CD14-positive monocyte (primary cell): ENCODE measurements at regions not wholly inside any gene's neighbourhood (a gene's known extent, or its start where the extent isn't known, plus 50 kb on each side); places are given as distances from the start of the nearest gene placed in this dataset.
A peak's percentile ranks its signal among the peaks of the same experiment; 100 is the strongest.

ENCODE experiments used
- DNase-seq, 3 donors: peaks; one replicate each; pipeline ENCODE4 v3.0.0-alpha.2; 2011 to 2022
- H2AFZ ChIP-seq: 2 replicates; pipeline ENCODE4 v1.6.0; 2012; ENCODE audit warnings: mild to moderate bottlenecking, low read depth, low read length, inconsistent platforms; ENCODE audit not compliant: insufficient read depth, poor library complexity, severe bottlenecking
- H3K27ac ChIP-seq, 2 donors: 1 replicate in 1 of 2; 2 replicates in 1 of 2; pipeline ENCODE4 v1.5.1; 2012 to 2013; ENCODE audit warnings: low read length in 2 of 2, control low read depth in 1 of 2, inconsistent platforms in 1 of 2, low read depth in 1 of 2, mild to moderate bottlenecking in 1 of 2
- H3K27me3 ChIP-seq, 2 donors: one replicate each; pipeline versions ENCODE4 v1.6.0 to v1.6.1; 2011 to 2013; ENCODE audit warnings: low read length in 2 of 2; ENCODE audit not compliant: control insufficient read depth in 2 of 2, insufficient read depth in 2 of 2
- H3K36me3 ChIP-seq, 2 donors: replicated peaks in 1 of 2; 1 replicate in 1 of 2; 2 replicates in 1 of 2; pipeline versions ENCODE4 v1.5.1 to v1.6.1; 2012 to 2013; ENCODE audit warnings: low read length in 2 of 2, control low read depth in 1 of 2, inconsistent platforms in 1 of 2, mild to moderate bottlenecking in 1 of 2; ENCODE audit not compliant: insufficient read depth in 2 of 2, control insufficient read depth in 1 of 2
- H3K4me1 ChIP-seq, 2 donors: 1 replicate in 1 of 2; 2 replicates in 1 of 2; pipeline versions ENCODE4 v1.5.1 to v1.6.1; 2012 to 2013; ENCODE audit warnings: low read length in 2 of 2, control low read depth in 1 of 2, inconsistent platforms in 1 of 2, mild to moderate bottlenecking in 1 of 2, moderate library complexity in 1 of 2; ENCODE audit not compliant: insufficient read depth in 2 of 2, control insufficient read depth in 1 of 2
- H3K4me2 ChIP-seq: replicated peaks from 2 replicates; pipeline ENCODE3; 2012; ENCODE audit warnings: low read length, moderate library complexity, mild to moderate bottlenecking; ENCODE audit not compliant: poor library complexity, severe bottlenecking; ENCODE audit errors: extremely low read depth
- H3K4me3 ChIP-seq, 3 experiments: fragments of 200-600 bp in 1 of 3; sonication (generic) in 1 of 3; replicated peaks in 1 of 3; 1 replicate in 2 of 3; 2 replicates in 1 of 3; pipeline ENCODE4 v1.5.1; 2011 to 2013; ENCODE audit warnings: low read length in 3 of 3, mild to moderate bottlenecking in 3 of 3, control low read depth in 2 of 3, low read depth in 2 of 3, inconsistent platforms in 1 of 3, moderate library complexity in 1 of 3
- H3K79me2 ChIP-seq: 2 replicates; pipeline ENCODE4 v1.6.0; 2012; ENCODE audit warnings: mild to moderate bottlenecking, control low read depth, inconsistent platforms, low read length, moderate library complexity; ENCODE audit not compliant: insufficient read depth
- H3K9ac ChIP-seq: 2 replicates; pipeline ENCODE4 v1.6.0; 2017; ENCODE audit warnings: low read length, mild to moderate bottlenecking; ENCODE audit not compliant: insufficient read depth, poor library complexity, severe bottlenecking
- H3K9me3 ChIP-seq, 2 donors: replicated peaks in 1 of 2; 1 replicate in 1 of 2; 2 replicates in 1 of 2; pipeline versions ENCODE4 v1.5.1 to v1.6.1; 2012 to 2013; ENCODE audit warnings: low read length in 2 of 2, control low read depth in 1 of 2; ENCODE audit not compliant: control insufficient read depth in 1 of 2, insufficient read depth in 1 of 2
- H4K20me1 ChIP-seq: 2 replicates; pipeline ENCODE4 v1.6.0; 2012; ENCODE audit warnings: mild to moderate bottlenecking, low read length, control low read depth, moderate library complexity; ENCODE audit not compliant: insufficient read depth
- H3K27ac Mint-ChIP-seq, 7 donors: one replicate each; pipeline ENCODE4 v1.8.0; 2020; ENCODE audit warnings: mild to moderate bottlenecking in 7 of 7, mixed read lengths in 7 of 7, moderate library complexity in 6 of 7, inconsistent platforms in 2 of 7
- H3K27me3 Mint-ChIP-seq, 3 donors: one replicate each; pipeline ENCODE4 v1.8.0; 2021 to 2022; ENCODE audit warnings: low read depth in 3 of 3, mild to moderate bottlenecking in 3 of 3, mixed read lengths in 3 of 3, moderate library complexity in 3 of 3, inconsistent platforms in 1 of 3
- H3K36me3 Mint-ChIP-seq, 2 donors: one replicate each; pipeline ENCODE4 v1.8.0; 2020; ENCODE audit warnings: mixed read lengths in 2 of 2, inconsistent platforms in 1 of 2, mild to moderate bottlenecking in 1 of 2
- H3K4me1 Mint-ChIP-seq: one replicate; pipeline ENCODE4 v1.8.0; 2020; ENCODE audit warnings: mild to moderate bottlenecking, mixed read lengths
- H3K4me3 Mint-ChIP-seq, 2 donors: one replicate each; pipeline ENCODE4 v1.8.0; 2020; ENCODE audit warnings: mild to moderate bottlenecking in 2 of 2, mixed read lengths in 2 of 2, moderate library complexity in 1 of 2
- H3K9me3 Mint-ChIP-seq, 7 donors: one replicate each; pipeline ENCODE4 v1.8.0; 2020 to 2022; ENCODE audit warnings: mixed read lengths in 7 of 7, mild to moderate bottlenecking in 6 of 7, moderate library complexity in 6 of 7, inconsistent platforms in 2 of 7
- CTCF ChIP-seq: fragments of 200-600 bp; IDR thresholded peaks from one replicate; pipeline ENCODE4 v1.8.0; 2022; ENCODE audit warnings: antibody characterized with exemption, mild to moderate bottlenecking
- WGBS: methylation state at CpG from one replicate; pipeline ENCODE4 v1.1.5; 2013; ENCODE audit warnings: missing lambda C conversion rate; ENCODE audit not compliant: insufficient coverage; 5-methylcytosine and 5-hydroxymethylcytosine counted together
- intact Hi-C, 2 donors: fragments of 100-400 bp; cut with micrococcal nuclease; formaldehyde crosslinking; loops; one replicate each; pipeline versions ENCODE4 v1.15.0 to v1.15.1; 2023

GRCh38 chr17:13961265-13961664 is 108.0 kb upstream of the COX10 start:
- Histone ChIP-seq H3K27me3 (no peaks in the 10 kb centered on the region), H3K9me3 (no peaks in the 10 kb centered on the region), H3K4me3 (no peak overlapping the region), H3K36me3 (no peaks in the 10 kb centered on the region), H3K4me1 (no peaks in the 10 kb centered on the region), H2AFZ (no peak overlapping the region), H3K4me2 (no peak overlapping the region), H3K79me2 (no peaks in the 10 kb centered on the region), H4K20me1 (no peaks in the 10 kb centered on the region), H3K27ac (no peak overlapping the region), H3K9ac (no peak overlapping the region)
- Mint-ChIP-seq H3K27ac (no peak overlapping the region), H3K36me3 (no peaks in the 10 kb centered on the region), H3K4me3 (no peak overlapping the region), H3K27me3 (peaks cover 0 to 2% (median 2%) of the 10 kb centered on the region in 3 donors), H3K9me3 (peaks cover 0 to 6% (median 2%) of the 10 kb centered on the region in 7 donors), H3K4me1 (peaks cover 10% of the 10 kb centered on the region)
- intact Hi-C loops = no loop called here
- no peak for DNase-seq
- no peak for TF ChIP-seq CTCF
- 88% methylated on average over 1 of the region's 4 CpGs for WGBS

- H3K9ac ChIP-seq = no peak overlapping the region
- Mint-ChIP-seq H3K27me3 (peaks cover 0 to 2% (median 2%) of the 10 kb centered on the region in 3 donors), H3K4me1 (peaks cover 7% of the 10 kb centered on the region), H3K4me3 (peak overlapping the region in 1 of 2 donors; percentile 57), H3K36me3 (no peaks in the 10 kb centered on the region), H3K27ac (peak overlapping the region in 1 of 7 donors; percentile 0), H3K9me3 (peaks cover 0 to 8% (median 2%) of the 10 kb centered on the region in 7 donors)
- H3K4me2 ChIP-seq = no peak overlapping the region
- H3K79me2 ChIP-seq = no peaks in the 10 kb centered on the region
- no peaks in the 10 kb centered on the region for H3K4me1 ChIP-seq
- H4K20me1 ChIP-seq = no peaks in the 10 kb centered on the region
- intact Hi-C loops = no loop called here
- no peak for TF ChIP-seq CTCF
- H3K9me3 ChIP-seq = no peaks in the 10 kb centered on the region
- no peaks in the 10 kb centered on the region for H3K27me3 ChIP-seq
- H3K4me3 ChIP-seq = no peak overlapping the region
- no CpG with 5 or more reads among the region's 2 CpGs for WGBS
- no peak overlapping the region for H3K27ac ChIP-seq
- H2AFZ ChIP-seq = no peak overlapping the region
- no peaks in the 10 kb centered on the region for H3K36me3 ChIP-seq
- DNase-seq = no peak
These were observed 106.5 kb upstream of the COX10 start for GRCh38 chr17:13962716-13963240.
